PC-3 (cell line): ENCODE measurements at regions not wholly inside any gene's neighbourhood (a gene's known extent, or its start where the extent isn't known, plus 50 kb on each side); places are given as distances from the start of the nearest gene placed in this dataset.

Source experiments
- ATAC-seq: fragments of 200-7000 bp; cut with Tn5 transposase; 2 replicates; pipeline ENCODE4 v1.9.1; 2020; ENCODE audit warnings: mild to moderate bottlenecking, moderate library complexity
- BruUV-seq: library from RNA; stranded (reverse); fragments of 400-500 nt; replicated peaks from 2 replicates; lab custom pipeline; 2021; lab: Mats Ljungman, UMichigan
- CTCF ChIA-PET: fragments of 300-600 bp; sonication (Branson Sonifier 250); formaldehyde crosslinking; loops from one replicate; lab custom pipeline; 2022; ENCODE audit warnings: antibody characterized with exemption; lab: Charles Lee
- POLR2A ChIA-PET: fragments of 300-600 bp; sonication (Branson Sonifier 250); formaldehyde crosslinking; loops from one replicate; lab custom pipeline; 2022; ENCODE audit warnings: antibody characterized with exemption; ENCODE audit not compliant: unreplicated experiment; lab: Charles Lee
- DNase-seq: peaks from one replicate; pipeline ENCODE4 v3.0.0-alpha.2; 2015
- H2AFZ ChIP-seq: fragments of 300-600 bp; sonication (generic); 2 replicates; pipeline ENCODE4 v1.6.0; 2016; ENCODE audit warnings: antibody characterized with exemption, low read length
- H3F3A ChIP-seq: fragments of 300-600 bp; sonication (generic); one replicate; pipeline ENCODE4 v1.6.0; 2017; ENCODE audit warnings: antibody characterized with exemption, low read length, control low read depth, mild to moderate bottlenecking; ENCODE audit not compliant: unreplicated experiment
- H3K27ac ChIP-seq: fragments of 300-600 bp; sonication (generic); 2 replicates; pipeline ENCODE4 v1.5.1; 2016; ENCODE audit warnings: mild to moderate bottlenecking, low read length
- H3K27me3 ChIP-seq: fragments of 300-600 bp; sonication (generic); 2 replicates; pipeline ENCODE4 v1.6.1; 2016; ENCODE audit warnings: low read length, mixed read lengths
- H3K36me3 ChIP-seq: fragments of 300-600 bp; sonication (generic); 2 replicates; pipeline ENCODE4 v1.6.1; 2016; ENCODE audit warnings: low read depth, mixed run types, low read length, mixed read lengths
- H3K4me1 ChIP-seq: fragments of 300-600 bp; sonication (generic); 2 replicates; pipeline ENCODE4 v1.5.1; 2016; ENCODE audit warnings: low read length; ENCODE audit not compliant: insufficient read depth
- H3K4me2 ChIP-seq: fragments of 300-600 bp; sonication (generic); 2 replicates; pipeline ENCODE4 v1.6.0; 2016; ENCODE audit warnings: low read length
- H3K4me3 ChIP-seq: fragments of 300-600 bp; sonication (generic); 2 replicates; pipeline ENCODE4 v1.5.1; 2016; ENCODE audit warnings: mild to moderate bottlenecking, low read length, mixed read lengths
- H3K79me2 ChIP-seq: fragments of 300-600 bp; sonication (generic); 2 replicates; pipeline ENCODE4 v1.6.1; 2017; ENCODE audit warnings: low read length, mixed read lengths
- H3K9ac ChIP-seq: fragments of 300-600 bp; sonication (generic); 2 replicates; pipeline ENCODE4 v1.6.0; 2016; ENCODE audit warnings: mild to moderate bottlenecking, low read length
- H3K9me2 ChIP-seq: fragments of 300-600 bp; sonication (generic); replicated peaks from 2 replicates; pipeline ENCODE4 v1.6.1; 2016; ENCODE audit warnings: mixed run types, low read length, mixed read lengths
- H3K9me3 ChIP-seq: fragments of 300-600 bp; sonication (generic); 2 replicates; pipeline ENCODE4 v1.6.1; 2016; ENCODE audit warnings: low read length, mixed read lengths
- H4K20me1 ChIP-seq: fragments of 300-600 bp; sonication (generic); 2 replicates; pipeline ENCODE4 v1.6.1; 2016; ENCODE audit warnings: low read length, mixed read lengths
- CTCF ChIP-seq: fragments of 300-600 bp; sonication (generic); conservative IDR thresholded peaks from 2 replicates; pipeline ENCODE4 v1.5.1; 2017; ENCODE audit warnings: antibody characterized with exemption, low read depth, mild to moderate bottlenecking, low read length
- EZH2 ChIP-seq: fragments of 300-600 bp; sonication (generic); IDR thresholded peaks from one replicate; pipeline ENCODE4 v1.6.1; 2017; ENCODE audit warnings: antibody characterized with exemption, mild to moderate bottlenecking, low read length; ENCODE audit not compliant: unreplicated experiment
- EZH2phosphoT487 ChIP-seq: fragments of 300-600 bp; sonication (generic); IDR thresholded peaks from 2 replicates; pipeline ENCODE4 v1.6.1; 2018; ENCODE audit warnings: mild to moderate bottlenecking, antibody characterized with exemption, low read length, borderline replicate concordance
- intact Hi-C: fragments of 100-400 bp; cut with micrococcal nuclease; formaldehyde crosslinking; loops from 2 replicates; pipeline ENCODE4 v1.9.0; 2023

GRCh38 chr2:126971162-126971480 lies 72.4 kb downstream of the TEX51 start:
- CTCF ChIA-PET: interaction anchor here (0.5 to 0.6 kb wide), 3 partner anchors 142 to 266 kb away, joined by 3 to 7 read pairs (median 4); no protein-coding TSS in a partner anchor
- DNase-seq: no peak
- H2AFZ ChIP-seq: no peak overlapping the region
- H3F3A ChIP-seq: no peaks in the 10 kb centered on the region
- H3K27ac ChIP-seq: no peak overlapping the region
- no peak overlapping the region for H3K9ac ChIP-seq
- BruUV-seq: no TSS peak
- peak overlapping the region; percentile 91; the same call in 1 of the 2 replicates for H3K4me2 ChIP-seq
- H3K9me2 ChIP-seq: no peaks in the 10 kb centered on the region
- no peak overlapping the region for H3K4me3 ChIP-seq
- ATAC-seq: no peak
- intact Hi-C loops: no loop called here
- H3K27me3 ChIP-seq: peaks cover 67% of the 10 kb centered on the region
- H3K36me3 ChIP-seq: no peaks in the 10 kb centered on the region
- no peaks in the 10 kb centered on the region for H4K20me1 ChIP-seq
- no peaks in the 10 kb centered on the region for H3K79me2 ChIP-seq
- POLR2A ChIA-PET: no interaction called here
- TF ChIP-seq CTCF (no peak), EZH2 (no peak), EZH2phosphoT487 (no peak)
- peaks cover 3% of the 10 kb centered on the region; the same call in 1 of the 2 replicates for H3K4me1 ChIP-seq
- no peaks in the 10 kb centered on the region for H3K9me3 ChIP-seq

GRCh38 chr2:126971481-126972278 lies 73.0 kb downstream of the TEX51 start:
- intact Hi-C loops: no loop called here
- ATAC-seq (peak; percentile 86), DNase-seq (peak; percentile 74)
- TF ChIP-seq CTCF: peak; percentile 85
- TF ChIP-seq EZH2: no peak
- Histone ChIP-seq H2AFZ (peak overlapping the region; percentile 86), H3K9me3 (no peaks in the 10 kb centered on the region), H3K4me3 (peak overlapping the region; percentile 62), H3K27me3 (peaks cover 67% of the 10 kb centered on the region), H3K4me2 (peak overlapping the region; percentile 91), H3F3A (no peaks in the 10 kb centered on the region), H3K4me1 (peaks cover 3% of the 10 kb centered on the region; the same call in 1 of the 2 replicates), H3K9ac (0 out of 2 replicates have a peak overlapping the region, but pooled peaks have one; percentile 11), H3K27ac (no peak overlapping the region), H3K36me3 (no peaks in the 10 kb centered on the region), H3K9me2 (no peaks in the 10 kb centered on the region), H4K20me1 (no peaks in the 10 kb centered on the region), H3K79me2 (no peaks in the 10 kb centered on the region)
- BruUV-seq: no TSS peak
- ChIA-PET CTCF (interaction anchor here (0.5 to 0.6 kb wide), 4 partner anchors 141 to 265 kb away, joined by 3 to 7 read pairs (median 6); no protein-coding TSS in a partner anchor), POLR2A (interaction anchor here (0.5 kb wide), 1 partner anchor 194 kb away, joined by 9 read pairs; no protein-coding TSS in a partner anchor)

- Histone ChIP-seq H3K79me2 (no peaks in the 10 kb centered on the region), H3K27me3 (peaks cover 65% of the 10 kb centered on the region), H2AFZ (peak overlapping the region; percentile 86; the same call in 1 of the 2 replicates), H3K9ac (no peak overlapping the region), H3K9me3 (no peaks in the 10 kb centered on the region), H3K4me1 (peaks cover 3% of the 10 kb centered on the region; the same call in 1 of the 2 replicates), H3K36me3 (no peaks in the 10 kb centered on the region), H4K20me1 (no peaks in the 10 kb centered on the region), H3K9me2 (no peaks in the 10 kb centered on the region), H3F3A (no peaks in the 10 kb centered on the region), H3K4me2 (peak overlapping the region; percentile 91), H3K4me3 (peak overlapping the region; percentile 62; the same call in 1 of the 2 replicates), H3K27ac (no peak overlapping the region)
- DNase-seq (no peak), ATAC-seq (no peak)
- BruUV-seq: no TSS peak
- CTCF ChIA-PET: no interaction called here
- intact Hi-C loops: no loop called here
- no peak for TF ChIP-seq EZH2phosphoT487
- TF ChIP-seq CTCF: peak; percentile 24; the same call in 1 of the 2 replicates
- no peak for TF ChIP-seq EZH2
- POLR2A ChIA-PET: interaction anchor here (0.5 kb wide), 1 partner anchor 195 kb away, joined by 9 read pairs; no protein-coding TSS in a partner anchor
Measured at GRCh38 chr2:126972279-126972626, 73.6 kb downstream of the TEX51 start.
